HCT116 (cell line): ENCODE measurements at regions not wholly inside any gene's neighbourhood (a gene's known extent, or its start where the extent isn't known, plus 50 kb on each side); places are given as distances from the start of the nearest gene placed in this dataset.

Experiments used
- ATAC-seq: fragments of 200-7000 bp; cut with Tn5 transposase; 2 replicates; pipeline ENCODE4 v1.9.1; 2020; ENCODE audit warnings: mild to moderate bottlenecking, moderate library complexity
- BruUV-seq: library from RNA; stranded (reverse); fragments of 400-500 nt; replicated peaks from 2 replicates; lab custom pipeline; 2021; lab: Mats Ljungman, UMichigan
- CTCF ChIA-PET: fragments of 300-600 bp; sonication (Branson Sonifier 250); formaldehyde crosslinking; loops from one replicate; lab custom pipeline; 2021; ENCODE audit warnings: antibody characterized with exemption; lab: Charles Lee
- POLR2A ChIA-PET: fragments of 300-600, 350-600 bp; sonication (Branson Sonifier 250); formaldehyde crosslinking; loops from one replicate; lab custom pipeline; 2021; ENCODE audit warnings: antibody characterized with exemption; lab: Charles Lee
- RAD21 ChIA-PET, 2 experiments: fragments of 300-600 bp; sonication (Branson Sonifier 250); formaldehyde crosslinking; loops; one replicate each; lab custom pipeline; 2023; ENCODE audit warnings: low total read pairs in 2 of 2; ENCODE audit not compliant: uncharacterized antibody in 2 of 2, unreplicated experiment in 2 of 2, low non-redundant PET in 1 of 2; lab: Charles Lee
- DNase-seq: peaks from one replicate; pipeline ENCODE4 v3.0.0-alpha.2; 2010; ENCODE audit warnings: low read depth, low spot score
- H2AFZ ChIP-seq: fragments of 200-600 bp; shearing (Covaris generic), sonication (generic); 2 replicates; pipeline ENCODE4 v1.6.1; 2017; ENCODE audit warnings: low read depth, mixed run types, mixed read lengths, antibody characterized with exemption, low read length; ENCODE audit not compliant: poor library complexity, severe bottlenecking
- H3K27ac ChIP-seq: 2 replicates; pipeline ENCODE4 v1.5.1; 2012; ENCODE audit warnings: low read depth, low read length
- H3K27me3 ChIP-seq: fragments of 200-600 bp; sonication (generic); 2 replicates; pipeline ENCODE4 v1.6.1; 2016; ENCODE audit warnings: mixed run types, low read length, mixed read lengths; ENCODE audit not compliant: insufficient read depth
- H3K36me3 ChIP-seq, 2 experiments: fragments of 200-500 bp in 1 of 2; fragments of 200-600 bp in 1 of 2; sonication (Bioruptor generic) in 1 of 2; sonication (generic) in 1 of 2; 2 replicates each; pipeline versions ENCODE4 v1.5.1 to v1.6.1; 2014 to 2016; ENCODE audit warnings: low read length in 2 of 2, inconsistent platforms in 1 of 2, mixed read lengths in 1 of 2, mixed run types in 1 of 2; ENCODE audit not compliant: insufficient read depth in 2 of 2, control insufficient read depth in 1 of 2
- H3K4me1 ChIP-seq, 2 experiments: fragments of 200-600 bp in 1 of 2; sonication (generic) in 1 of 2; 2 replicates each; pipeline versions ENCODE4 v1.5.1 to v1.6.1; 2012 to 2017; ENCODE audit warnings: low read length in 2 of 2, inconsistent platforms in 1 of 2, mild to moderate bottlenecking in 1 of 2, mixed read lengths in 1 of 2, mixed run types in 1 of 2, moderate library complexity in 1 of 2; ENCODE audit not compliant: insufficient read depth in 2 of 2, control insufficient read depth in 1 of 2
- H3K4me2 ChIP-seq: fragments of 200-600 bp; sonication (generic); 2 replicates; pipeline ENCODE4 v1.6.1; 2017; ENCODE audit warnings: mixed run types, low read length, mixed read lengths
- H3K4me3 ChIP-seq, 2 experiments: fragments of 200-600 bp in 1 of 2; sonication (generic) in 1 of 2; replicated peaks in 1 of 2; 2 replicates each; pipeline ENCODE4 v1.5.1; 2011 to 2016; ENCODE audit warnings: low read length in 2 of 2, control low read depth in 1 of 2, low read depth in 1 of 2, mild to moderate bottlenecking in 1 of 2, mixed read lengths in 1 of 2, mixed run types in 1 of 2
- H3K79me2 ChIP-seq: fragments of 200-600 bp; sonication (generic); 2 replicates; pipeline ENCODE4 v1.6.1; 2017; ENCODE audit warnings: mild to moderate bottlenecking, mixed run types, low read length, moderate library complexity, mixed read lengths; ENCODE audit not compliant: insufficient read depth
- H3K9ac ChIP-seq: fragments of 200-600 bp; sonication (generic); 2 replicates; pipeline ENCODE4 v1.6.1; 2016; ENCODE audit warnings: low read length, mixed read lengths
- H3K9me2 ChIP-seq: fragments of 200-600 bp; sonication (generic), shearing (Covaris generic); 2 replicates; pipeline ENCODE4 v1.6.1; 2017; ENCODE audit warnings: mixed run types, mild to moderate bottlenecking, moderate library complexity; ENCODE audit not compliant: insufficient read depth
- H3K9me3 ChIP-seq, 2 experiments: fragments of 200-500 bp in 1 of 2; fragments of 200-600 bp in 1 of 2; sonication (Bioruptor generic) in 1 of 2; sonication (generic) in 1 of 2; 2 replicates each; pipeline ENCODE4 v1.6.1; 2014 to 2017; ENCODE audit warnings: low read length in 2 of 2, mixed read lengths in 2 of 2, inconsistent platforms in 1 of 2, low read depth in 1 of 2, mild to moderate bottlenecking in 1 of 2, mixed run types in 1 of 2, moderate library complexity in 1 of 2; ENCODE audit not compliant: control insufficient read depth in 1 of 2, insufficient read depth in 1 of 2
- H4K20me1 ChIP-seq: fragments of 200-600 bp; sonication (generic), shearing (Covaris generic); 2 replicates; pipeline ENCODE4 v1.6.1; 2017; ENCODE audit warnings: mixed run types, mild to moderate bottlenecking, moderate library complexity; ENCODE audit not compliant: insufficient read depth
- CEBPB ChIP-seq: IDR thresholded peaks from 2 replicates; pipeline ENCODE4 v1.6.1; 2012; ENCODE audit warnings: low read depth
- EZH2 ChIP-seq: fragments of 200-600 bp; sonication (generic); IDR thresholded peaks from 2 replicates; pipeline ENCODE4 v1.6.1; 2017; ENCODE audit warnings: antibody characterized with exemption, mixed run types
- EZH2phosphoT487 ChIP-seq: fragments of 200-600 bp; IDR thresholded peaks from 2 replicates; pipeline ENCODE4 v1.6.1; 2018; ENCODE audit warnings: antibody characterized with exemption, borderline replicate concordance
- JUND ChIP-seq: IDR thresholded peaks from 2 replicates; pipeline ENCODE4 v1.6.1; 2012
- POLR2A ChIP-seq: IDR thresholded peaks from 2 replicates; pipeline ENCODE4 v1.7.0; 2011; ENCODE audit warnings: borderline replicate concordance; ENCODE audit not compliant: insufficient read depth, insufficient read length; ENCODE audit errors: extremely low read depth
- SP1 ChIP-seq: IDR thresholded peaks from 2 replicates; pipeline ENCODE4 v1.6.1; 2012; ENCODE audit warnings: low read depth
- SRF ChIP-seq: IDR thresholded peaks from 2 replicates; pipeline ENCODE4 v1.6.1; 2012; ENCODE audit warnings: low read depth
- ZNF274 ChIP-seq: fragments of 200-500 bp; sonication (Bioruptor generic); IDR thresholded peaks from 2 replicates; pipeline ENCODE4 v1.6.1; 2014; ENCODE audit warnings: mild to moderate bottlenecking, low read depth, low read length, inconsistent platforms
- intact Hi-C: fragments of 100-400 bp; cut with micrococcal nuclease; formaldehyde crosslinking; loops from 2 replicates; pipeline ENCODE4 v1.10.0; 2022
- TF ChIP-seq, protein P1 (sequence below): IDR thresholded peaks from 2 replicates; pipeline ENCODE4 v1.6.1; 2012; ENCODE audit warnings: low read depth
- TF ChIP-seq, protein P2 (sequence below): IDR thresholded peaks from 2 replicates; pipeline ENCODE4 v1.6.1; 2012

DNA sequence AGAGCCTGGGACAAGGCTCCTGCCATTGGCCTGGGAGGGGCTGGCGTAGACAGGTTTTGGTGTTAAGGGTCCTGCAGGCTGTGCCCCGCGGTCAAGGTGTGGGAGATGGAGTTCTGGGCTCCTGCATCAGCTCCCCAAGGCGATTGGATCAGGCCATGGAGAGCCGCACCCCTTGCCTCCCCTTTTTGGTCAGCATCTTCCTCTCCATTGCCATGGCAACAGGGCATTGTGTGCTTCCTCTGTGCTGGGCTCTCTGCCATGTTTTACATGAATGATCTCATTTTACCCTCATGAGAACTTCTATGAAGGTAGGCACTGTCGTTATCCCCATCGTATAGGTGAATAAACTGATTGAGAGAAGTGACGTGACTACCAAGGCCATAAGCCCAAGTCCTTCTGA lies 344.3 kb upstream of the CLINT1 start:
- no peak for TF ChIP-seq CEBPB
- no peak for TF ChIP-seq POLR2A
- TF ChIP-seq EZH2 = no peak
- TF ChIP-seq, protein P1, sequence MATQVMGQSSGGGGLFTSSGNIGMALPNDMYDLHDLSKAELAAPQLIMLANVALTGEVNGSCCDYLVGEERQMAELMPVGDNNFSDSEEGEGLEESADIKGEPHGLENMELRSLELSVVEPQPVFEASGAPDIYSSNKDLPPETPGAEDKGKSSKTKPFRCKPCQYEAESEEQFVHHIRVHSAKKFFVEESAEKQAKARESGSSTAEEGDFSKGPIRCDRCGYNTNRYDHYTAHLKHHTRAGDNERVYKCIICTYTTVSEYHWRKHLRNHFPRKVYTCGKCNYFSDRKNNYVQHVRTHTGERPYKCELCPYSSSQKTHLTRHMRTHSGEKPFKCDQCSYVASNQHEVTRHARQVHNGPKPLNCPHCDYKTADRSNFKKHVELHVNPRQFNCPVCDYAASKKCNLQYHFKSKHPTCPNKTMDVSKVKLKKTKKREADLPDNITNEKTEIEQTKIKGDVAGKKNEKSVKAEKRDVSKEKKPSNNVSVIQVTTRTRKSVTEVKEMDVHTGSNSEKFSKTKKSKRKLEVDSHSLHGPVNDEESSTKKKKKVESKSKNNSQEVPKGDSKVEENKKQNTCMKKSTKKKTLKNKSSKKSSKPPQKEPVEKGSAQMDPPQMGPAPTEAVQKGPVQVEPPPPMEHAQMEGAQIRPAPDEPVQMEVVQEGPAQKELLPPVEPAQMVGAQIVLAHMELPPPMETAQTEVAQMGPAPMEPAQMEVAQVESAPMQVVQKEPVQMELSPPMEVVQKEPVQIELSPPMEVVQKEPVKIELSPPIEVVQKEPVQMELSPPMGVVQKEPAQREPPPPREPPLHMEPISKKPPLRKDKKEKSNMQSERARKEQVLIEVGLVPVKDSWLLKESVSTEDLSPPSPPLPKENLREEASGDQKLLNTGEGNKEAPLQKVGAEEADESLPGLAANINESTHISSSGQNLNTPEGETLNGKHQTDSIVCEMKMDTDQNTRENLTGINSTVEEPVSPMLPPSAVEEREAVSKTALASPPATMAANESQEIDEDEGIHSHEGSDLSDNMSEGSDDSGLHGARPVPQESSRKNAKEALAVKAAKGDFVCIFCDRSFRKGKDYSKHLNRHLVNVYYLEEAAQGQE = no peak
- no peak for TF ChIP-seq EZH2phosphoT487
- no peak for TF ChIP-seq JUND
- TF ChIP-seq SP1 = no peak
- TF ChIP-seq, protein P2, sequence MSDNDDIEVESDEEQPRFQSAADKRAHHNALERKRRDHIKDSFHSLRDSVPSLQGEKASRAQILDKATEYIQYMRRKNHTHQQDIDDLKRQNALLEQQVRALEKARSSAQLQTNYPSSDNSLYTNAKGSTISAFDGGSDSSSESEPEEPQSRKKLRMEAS = no peak
- no peak for TF ChIP-seq SRF
- TF ChIP-seq ZNF274 = no peak
- Histone ChIP-seq H3K79me2 (no peaks in the 10 kb centered on the region), H3K9me3 (no peaks in the 10 kb centered on the region), H4K20me1 (no peaks in the 10 kb centered on the region), H3K27ac (no peak overlapping the region), H3K4me3 (no peak overlapping the region), H3K9ac (no peak overlapping the region), H3K9me2 (no peaks in the 10 kb centered on the region), H3K36me3 (no peaks in the 10 kb centered on the region), H2AFZ (no peak overlapping the region), H3K4me2 (no peak overlapping the region), H3K4me1 (no peaks in the 10 kb centered on the region), H3K27me3 (peaks cover 46% of the 10 kb centered on the region)
- ChIA-PET RAD21 (no interaction called here), POLR2A (no interaction called here), CTCF (no interaction called here)
- intact Hi-C loops = no loop called here
- no TSS peak for BruUV-seq
- DNase-seq (no peak), ATAC-seq (no peak)
